Activated CD4-positive, alpha-beta T cell treated with anti-CD3 and anti-CD28 coated beads for 36 hours (primary cell): ENCODE measurements at regions not wholly inside any gene's neighbourhood (a gene's known extent, or its start where the extent isn't known, plus 50 kb on each side); places are given as distances from the start of the nearest gene placed in this dataset.

ENCODE experiments used
- ATAC-seq: fragments of 200-7000 bp; cut with Tn5 transposase; one replicate; pipeline ENCODE4 v1.10.0; 2021; ENCODE audit warnings: mild to moderate bottlenecking, moderate library complexity
- CTCF ChIA-PET: fragments of 350-600 bp; sonication (Branson Sonifier 250); formaldehyde crosslinking; loops from one replicate; lab custom pipeline; 2021; ENCODE audit warnings: antibody characterized with exemption; lab: Charles Lee
- POLR2A ChIA-PET: fragments of 350-600 bp; sonication (Branson Sonifier 250); formaldehyde crosslinking; loops from one replicate; lab custom pipeline; 2021; ENCODE audit warnings: antibody characterized with exemption, inconsistent platforms; lab: Charles Lee
- DNase-seq: peaks from one replicate; pipeline ENCODE4 v3.0.0-alpha.2; 2020
- H3K27ac Mint-ChIP-seq: one replicate; pipeline ENCODE4 v1.8.0; 2021; ENCODE audit warnings: mixed read lengths
- H3K27me3 Mint-ChIP-seq: one replicate; pipeline ENCODE4 v1.8.0; 2021; ENCODE audit warnings: mixed read lengths
- H3K36me3 Mint-ChIP-seq: one replicate; pipeline ENCODE4 v1.8.0; 2021; ENCODE audit warnings: low read depth, mixed read lengths
- H3K4me1 Mint-ChIP-seq: one replicate; pipeline ENCODE4 v1.8.0; 2021; ENCODE audit warnings: mixed read lengths
- H3K4me3 Mint-ChIP-seq: one replicate; pipeline ENCODE4 v1.8.0; 2021; ENCODE audit warnings: mild to moderate bottlenecking, moderate library complexity, mixed read lengths
- H3K9me3 Mint-ChIP-seq: one replicate; pipeline ENCODE4 v1.8.0; 2021; ENCODE audit warnings: low read depth, mixed read lengths
- intact Hi-C, 2 experiments: fragments of 100-400 bp; cut with DNase I in 1 of 2; cut with micrococcal nuclease in 1 of 2; formaldehyde crosslinking; loops; one replicate each; pipeline versions ENCODE4 v1.14.2 to v1.15.1; 2022 to 2024; cut with DNase I, micrococcal nuclease

GRCh38 chr4:124868495-124868894 lies 156.0 kb upstream of the ANKRD50 start:
- Mint-ChIP-seq H3K36me3 (no peaks in the 10 kb centered on the region), H3K4me1 (no peaks in the 10 kb centered on the region), H3K9me3 (no peaks in the 10 kb centered on the region), H3K27ac (no peak overlapping the region), H3K4me3 (no peak overlapping the region), H3K27me3 (no peaks in the 10 kb centered on the region)
- intact Hi-C loops = no loop called here
- POLR2A ChIA-PET = no interaction called here
- DNase-seq (no peak), ATAC-seq (no peak)
- CTCF ChIA-PET = no interaction called here

GRCh38 chr4:124867536-124867935 lies 155.0 kb upstream of the ANKRD50 start:
- DNase-seq (no peak), ATAC-seq (no peak)
- POLR2A ChIA-PET = no interaction called here
- Mint-ChIP-seq H3K27ac (no peak overlapping the region), H3K4me3 (no peak overlapping the region), H3K27me3 (no peaks in the 10 kb centered on the region), H3K9me3 (no peaks in the 10 kb centered on the region), H3K4me1 (no peaks in the 10 kb centered on the region), H3K36me3 (no peaks in the 10 kb centered on the region)
- intact Hi-C loops = no loop called here
- CTCF ChIA-PET = no interaction called here

GRCh38 chr4:124866301-124866700 lies 153.8 kb upstream of the ANKRD50 start:
- ChIA-PET POLR2A (no interaction called here), CTCF (no interaction called here)
- H3K4me3 Mint-ChIP-seq = no peak overlapping the region
- DNase-seq = no peak
- no peaks in the 10 kb centered on the region for H3K36me3 Mint-ChIP-seq
- intact Hi-C loops = no loop called here
- no peak overlapping the region for H3K27ac Mint-ChIP-seq
- no peaks in the 10 kb centered on the region for H3K27me3 Mint-ChIP-seq
- no peaks in the 10 kb centered on the region for H3K4me1 Mint-ChIP-seq
- no peak for ATAC-seq
- no peaks in the 10 kb centered on the region for H3K9me3 Mint-ChIP-seq

GRCh38 chr4:124863040-124863545 lies 150.6 kb upstream of the ANKRD50 start:
- Mint-ChIP-seq H3K27me3 (no peaks in the 10 kb centered on the region), H3K36me3 (no peaks in the 10 kb centered on the region), H3K4me3 (no peak overlapping the region), H3K27ac (no peak overlapping the region), H3K9me3 (peaks cover 1% of the 10 kb centered on the region), H3K4me1 (no peaks in the 10 kb centered on the region)
- POLR2A ChIA-PET = no interaction called here
- CTCF ChIA-PET = no interaction called here
- ATAC-seq (no peak), DNase-seq (no peak)
- intact Hi-C loops = no loop called here

- Mint-ChIP-seq H3K4me3 (no peak overlapping the region), H3K4me1 (no peaks in the 10 kb centered on the region), H3K36me3 (no peaks in the 10 kb centered on the region), H3K27ac (no peak overlapping the region), H3K27me3 (no peaks in the 10 kb centered on the region), H3K9me3 (peaks cover 1% of the 10 kb centered on the region)
- no peak for ATAC-seq
- intact Hi-C loops = no loop called here
- ChIA-PET POLR2A (no interaction called here), CTCF (no interaction called here)
- no peak for DNase-seq
Observed at GRCh38 chr4:124862261-124862660, 149.7 kb upstream of the ANKRD50 start.

- H3K4me1 Mint-ChIP-seq = no peaks in the 10 kb centered on the region
- H3K36me3 Mint-ChIP-seq = no peaks in the 10 kb centered on the region
- H3K27ac Mint-ChIP-seq = no peak overlapping the region
- CTCF ChIA-PET = no interaction called here
- H3K9me3 Mint-ChIP-seq = peaks cover 1% of the 10 kb centered on the region
- POLR2A ChIA-PET = no interaction called here
- ATAC-seq (no peak), DNase-seq (no peak)
- intact Hi-C loops = no loop called here
- H3K4me3 Mint-ChIP-seq = no peak overlapping the region
- H3K27me3 Mint-ChIP-seq = no peaks in the 10 kb centered on the region
Observed at GRCh38 chr4:124861761-124862160, 149.2 kb upstream of the ANKRD50 start.

- Mint-ChIP-seq H3K36me3 (no peaks in the 10 kb centered on the region), H3K27ac (no peak overlapping the region), H3K4me3 (no peak overlapping the region), H3K27me3 (no peaks in the 10 kb centered on the region), H3K4me1 (no peaks in the 10 kb centered on the region), H3K9me3 (no peaks in the 10 kb centered on the region)
- POLR2A ChIA-PET = no interaction called here
- DNase-seq = no peak
- CTCF ChIA-PET = no interaction called here
- intact Hi-C loops = no loop called here
- ATAC-seq = no peak
Observed at GRCh38 chr4:124854968-124855367, 142.4 kb upstream of the ANKRD50 start.

- DNase-seq (no peak), ATAC-seq (no peak)
- H3K4me3 Mint-ChIP-seq = no peak overlapping the region
- no peaks in the 10 kb centered on the region for H3K36me3 Mint-ChIP-seq
- H3K9me3 Mint-ChIP-seq = no peaks in the 10 kb centered on the region
- POLR2A ChIA-PET = no interaction called here
- CTCF ChIA-PET = no interaction called here
- intact Hi-C loops = no loop called here
- H3K27ac Mint-ChIP-seq = no peak overlapping the region
- H3K27me3 Mint-ChIP-seq = no peaks in the 10 kb centered on the region
- H3K4me1 Mint-ChIP-seq = no peaks in the 10 kb centered on the region
Observed at GRCh38 chr4:124851741-124852140, 139.2 kb upstream of the ANKRD50 start.

- ChIA-PET CTCF (no interaction called here), POLR2A (no interaction called here)
- intact Hi-C loops = no loop called here
- Mint-ChIP-seq H3K27ac (no peak overlapping the region), H3K4me3 (no peak overlapping the region), H3K4me1 (no peaks in the 10 kb centered on the region), H3K27me3 (no peaks in the 10 kb centered on the region), H3K9me3 (peaks cover 5% of the 10 kb centered on the region), H3K36me3 (no peaks in the 10 kb centered on the region)
- DNase-seq (no peak), ATAC-seq (no peak)
Observed at GRCh38 chr4:124846306-124846705, 133.8 kb upstream of the ANKRD50 start.

GRCh38 chr4:124839786-124840390 lies 127.4 kb upstream of the ANKRD50 start:
- no peak overlapping the region for H3K27ac Mint-ChIP-seq
- H3K27me3 Mint-ChIP-seq = no peaks in the 10 kb centered on the region
- no peaks in the 10 kb centered on the region for H3K36me3 Mint-ChIP-seq
- no peak overlapping the region for H3K4me3 Mint-ChIP-seq
- intact Hi-C loops = no loop called here
- ATAC-seq (no peak), DNase-seq (no peak)
- H3K9me3 Mint-ChIP-seq = peaks cover 27% of the 10 kb centered on the region
- ChIA-PET POLR2A (no interaction called here), CTCF (no interaction called here)
- H3K4me1 Mint-ChIP-seq = no peaks in the 10 kb centered on the region

- ChIA-PET CTCF (no interaction called here), POLR2A (no interaction called here)
- Mint-ChIP-seq H3K27me3 (no peaks in the 10 kb centered on the region), H3K36me3 (no peaks in the 10 kb centered on the region), H3K9me3 (peaks cover 9% of the 10 kb centered on the region), H3K27ac (no peak overlapping the region), H3K4me3 (no peak overlapping the region), H3K4me1 (no peaks in the 10 kb centered on the region)
- ATAC-seq (no peak), DNase-seq (no peak)
- intact Hi-C loops = no loop called here
Observed at GRCh38 chr4:124833831-124834505, 121.4 kb upstream of the ANKRD50 start.

GRCh38 chr4:124828382-124828781 lies 115.8 kb upstream of the ANKRD50 start:
- H3K36me3 Mint-ChIP-seq = no peaks in the 10 kb centered on the region
- H3K4me1 Mint-ChIP-seq = no peaks in the 10 kb centered on the region
- no peak overlapping the region for H3K27ac Mint-ChIP-seq
- H3K9me3 Mint-ChIP-seq = no peaks in the 10 kb centered on the region
- intact Hi-C loops = no loop called here
- no peak for DNase-seq
- ATAC-seq = no peak
- H3K4me3 Mint-ChIP-seq = no peak overlapping the region
- ChIA-PET POLR2A (no interaction called here), CTCF (no interaction called here)
- no peaks in the 10 kb centered on the region for H3K27me3 Mint-ChIP-seq
